ENCODE measurements at regions not wholly inside any gene's neighbourhood (a gene's known extent, or its start where the extent isn't known, plus 50 kb on each side); places are given as distances from the start of the nearest gene placed in this dataset.

DNA sequence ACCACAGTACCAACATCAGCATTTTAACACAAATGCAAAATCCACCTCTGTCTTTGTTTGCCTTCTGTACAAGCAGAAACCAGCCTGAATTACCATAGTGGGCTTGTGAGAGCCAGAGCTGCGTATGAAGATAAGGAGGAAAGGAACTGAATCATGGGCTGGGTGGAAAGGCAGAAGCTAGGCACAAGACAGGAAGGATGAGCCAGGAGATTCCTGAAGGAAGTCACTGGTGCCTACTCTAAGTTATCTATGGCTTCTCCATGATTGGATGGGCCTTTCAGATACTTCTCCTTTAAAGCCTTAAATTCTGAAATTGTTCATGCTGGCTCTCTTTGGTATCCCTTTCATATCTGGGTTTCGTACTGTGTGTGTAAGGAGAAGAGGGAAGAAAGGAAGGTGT, 140.6 kb downstream of the LCA5 start:
- TF ChIP-seq, protein P1, sequence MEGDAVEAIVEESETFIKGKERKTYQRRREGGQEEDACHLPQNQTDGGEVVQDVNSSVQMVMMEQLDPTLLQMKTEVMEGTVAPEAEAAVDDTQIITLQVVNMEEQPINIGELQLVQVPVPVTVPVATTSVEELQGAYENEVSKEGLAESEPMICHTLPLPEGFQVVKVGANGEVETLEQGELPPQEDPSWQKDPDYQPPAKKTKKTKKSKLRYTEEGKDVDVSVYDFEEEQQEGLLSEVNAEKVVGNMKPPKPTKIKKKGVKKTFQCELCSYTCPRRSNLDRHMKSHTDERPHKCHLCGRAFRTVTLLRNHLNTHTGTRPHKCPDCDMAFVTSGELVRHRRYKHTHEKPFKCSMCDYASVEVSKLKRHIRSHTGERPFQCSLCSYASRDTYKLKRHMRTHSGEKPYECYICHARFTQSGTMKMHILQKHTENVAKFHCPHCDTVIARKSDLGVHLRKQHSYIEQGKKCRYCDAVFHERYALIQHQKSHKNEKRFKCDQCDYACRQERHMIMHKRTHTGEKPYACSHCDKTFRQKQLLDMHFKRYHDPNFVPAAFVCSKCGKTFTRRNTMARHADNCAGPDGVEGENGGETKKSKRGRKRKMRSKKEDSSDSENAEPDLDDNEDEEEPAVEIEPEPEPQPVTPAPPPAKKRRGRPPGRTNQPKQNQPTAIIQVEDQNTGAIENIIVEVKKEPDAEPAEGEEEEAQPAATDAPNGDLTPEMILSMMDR (IDR thresholded peaks at IDR 0.05; ENCODE audit: borderline replicate concordance, insufficient read depth, low read depth, low read length): no peak
- H3K4me3 ChIP-seq (ENCODE audit: low read depth, low read length): no peak overlapping the region

GRCh38 chr6:79394690-79395089, 142.5 kb downstream of the LCA5 start:
- TF ChIP-seq, protein P1 (IDR thresholded peaks at IDR 0.05; ENCODE audit: borderline replicate concordance, insufficient read depth, low read depth, low read length): no peak
- no peak overlapping the region for H3K4me3 ChIP-seq (ENCODE audit: low read depth, low read length)

- no peak overlapping the region for H3K4me3 ChIP-seq (ENCODE audit: low read depth, low read length)
- TF ChIP-seq, protein P1 (IDR thresholded peaks at IDR 0.05; ENCODE audit: borderline replicate concordance, insufficient read depth, low read depth, low read length): no peak
These were observed 145.1 kb downstream of the LCA5 start for GRCh38 chr6:79392094-79392493.

- TF ChIP-seq, protein P1 (IDR thresholded peaks at IDR 0.05; ENCODE audit: borderline replicate concordance, insufficient read depth, low read depth, low read length): no peak
- H3K4me3 ChIP-seq (ENCODE audit: low read depth, low read length): no peak overlapping the region
These were observed 145.8 kb downstream of the LCA5 start for GRCh38 chr6:79391480-79391879.

DNA sequence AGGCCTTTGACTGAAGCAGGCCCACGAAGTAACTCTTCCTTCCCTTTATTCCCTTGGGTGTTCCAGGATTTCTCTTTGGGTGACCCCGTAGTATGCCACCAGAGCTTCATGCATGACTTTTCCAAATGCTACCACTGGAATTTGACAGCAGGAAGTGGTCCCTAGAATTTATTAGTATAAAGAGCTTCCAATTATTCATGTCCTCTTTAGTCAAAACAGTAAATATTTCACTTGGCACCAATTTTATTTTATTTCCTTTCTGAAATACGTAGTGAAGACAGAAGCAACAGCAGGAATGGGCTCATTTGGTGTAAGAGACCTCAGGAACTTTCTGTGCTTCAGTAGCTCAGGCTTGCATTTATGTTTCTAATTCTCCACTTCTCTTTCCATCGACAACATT, 151.3 kb downstream of the LCA5 start:
- H3K4me3 ChIP-seq (ENCODE audit: low read depth, low read length): no peak overlapping the region
- TF ChIP-seq, protein P1 (IDR thresholded peaks at IDR 0.05; ENCODE audit: borderline replicate concordance, insufficient read depth, low read depth, low read length): no peak

DNA sequence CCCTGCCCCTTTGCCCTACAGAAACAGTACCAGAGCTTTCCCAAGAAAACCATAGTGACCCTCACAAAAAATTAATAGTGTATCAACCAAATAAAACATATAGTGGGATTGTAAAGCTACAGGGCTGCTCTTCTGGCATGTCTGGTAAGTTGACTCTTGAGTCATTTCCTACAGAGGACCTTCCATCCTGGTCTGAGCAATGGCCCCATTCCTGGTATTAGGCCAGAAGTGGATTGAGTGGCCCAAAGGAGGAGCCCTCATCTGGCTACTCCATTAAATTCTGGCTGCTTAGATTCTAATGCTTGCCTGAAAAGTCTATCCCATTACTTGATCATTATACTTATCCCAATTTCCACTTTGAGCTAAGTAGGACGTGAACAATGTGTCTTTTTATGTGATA, 150.9 kb upstream of the HMGN3 start:
- no peak overlapping the region for H3K4me3 ChIP-seq (ENCODE audit: low read depth, low read length)
- TF ChIP-seq, protein P1 (IDR thresholded peaks at IDR 0.05; ENCODE audit: borderline replicate concordance, insufficient read depth, low read depth, low read length): no peak

- no peak overlapping the region for H3K4me3 ChIP-seq (ENCODE audit: low read depth, low read length)
- TF ChIP-seq, protein P1 (IDR thresholded peaks at IDR 0.05; ENCODE audit: borderline replicate concordance, insufficient read depth, low read depth, low read length): no peak
These were observed 150.4 kb upstream of the HMGN3 start for GRCh38 chr6:79384845-79385244.
